HepG2 (cell line): ENCODE measurements at regions not wholly inside any gene's neighbourhood (a gene's known extent, or its start where the extent isn't known, plus 50 kb on each side); places are given as distances from the start of the nearest gene placed in this dataset.

Experiments used
- ATAC-seq: fragments of 200-7000 bp; cut with Tn5 transposase; 3 replicates; pipeline ENCODE4 v1.9.1; 2020; ENCODE audit warnings: mild to moderate bottlenecking, moderate library complexity
- BruUV-seq: library from RNA; stranded (reverse); fragments of 400-500 nt; replicated peaks from 2 replicates; lab custom pipeline; 2021; lab: Mats Ljungman, UMichigan
- CTCF ChIA-PET: fragments of 300-600 bp; formaldehyde crosslinking; extraction: SDS; loops from one replicate; lab custom pipeline; 2021; ENCODE audit warnings: low total read pairs, inconsistent platforms, low intra/inter-chr PET ratio; lab: Yijun Ruan, JAX
- POLR2A ChIA-PET: fragments of 350-600 bp; sonication (Branson Sonifier 250); formaldehyde crosslinking; loops from one replicate; lab custom pipeline; 2020; ENCODE audit warnings: antibody characterized with exemption, inconsistent platforms; lab: Yijun Ruan, JAX
- DNase-seq: peaks from one replicate; pipeline ENCODE4 v3.0.0-alpha.2; 2015; ENCODE audit warnings: low spot score
- FAIRE-seq: peaks from 3 replicates; lab custom pipeline; 2011; peaks lifted over from hg19 to GRCh38; lab: Jason Lieb, UNC
- H2AFZ ChIP-seq: one replicate; pipeline ENCODE4 v1.6.1; 2011; ENCODE audit warnings: low read length, inconsistent platforms
- H3K27ac ChIP-seq: fragments of 300-600 bp; 3 replicates; pipeline ENCODE4 v1.8.0; 2011; ENCODE audit warnings: mixed run types, mild to moderate bottlenecking, mixed read lengths, low read length, inconsistent platforms; ENCODE audit not compliant: insufficient read depth; ENCODE audit errors: extremely low read length
- H3K27me3 ChIP-seq, 2 experiments: fragments of 200-600 bp in 1 of 2; 2 replicates in 1 of 2; 3 replicates in 1 of 2; pipeline versions ENCODE4 v1.6.0 to v1.8.0; 2011; ENCODE audit warnings: low read length in 2 of 2, mild to moderate bottlenecking in 2 of 2, moderate library complexity in 2 of 2, inconsistent platforms in 1 of 2; ENCODE audit not compliant: insufficient read depth in 2 of 2, control insufficient read depth in 1 of 2
- H3K36me3 ChIP-seq, 2 experiments: fragments of 200-600 bp in 1 of 2; replicated peaks in 1 of 2; 2 replicates in 1 of 2; 3 replicates in 1 of 2; pipeline versions ENCODE4 v1.5.1 to v1.8.0; 2011; ENCODE audit warnings: low read length in 2 of 2, inconsistent platforms in 1 of 2; ENCODE audit not compliant: insufficient read depth in 2 of 2, control insufficient read depth in 1 of 2
- H3K4me1 ChIP-seq: 2 replicates; pipeline ENCODE4 v1.5.1; 2012; ENCODE audit warnings: low read length, inconsistent platforms; ENCODE audit not compliant: insufficient read depth
- H3K4me2 ChIP-seq: 2 replicates; pipeline ENCODE4 v1.6.0; 2011; ENCODE audit warnings: low read depth, low read length, inconsistent platforms
- H3K4me3 ChIP-seq, 3 experiments: fragments of 200-600 bp in 1 of 3; sonication (generic), shearing (Covaris generic) in 1 of 3; replicated peaks in 1 of 3; 2 replicates each; pipeline ENCODE4 v1.5.1; 2011 to 2016; ENCODE audit warnings: low read length in 3 of 3, inconsistent platforms in 2 of 3, low read depth in 2 of 3, mild to moderate bottlenecking in 2 of 3, control low read depth in 1 of 3, mixed read lengths in 1 of 3; ENCODE audit not compliant: insufficient read depth in 1 of 3
- H3K79me2 ChIP-seq: one replicate; pipeline ENCODE4 v1.6.1; 2011; ENCODE audit warnings: low read length, inconsistent platforms; ENCODE audit not compliant: insufficient read depth
- H3K9ac ChIP-seq: 2 replicates; pipeline ENCODE4 v1.6.0; 2011; ENCODE audit warnings: mild to moderate bottlenecking, low read depth, low read length, inconsistent platforms; ENCODE audit not compliant: insufficient read depth
- H3K9me3 ChIP-seq: 2 replicates; pipeline ENCODE4 v1.5.1; 2012; ENCODE audit warnings: mild to moderate bottlenecking, low read length
- H4K20me1 ChIP-seq: 2 replicates; pipeline ENCODE4 v1.6.0; 2011; ENCODE audit warnings: inconsistent platforms, mild to moderate bottlenecking, low read length, moderate library complexity; ENCODE audit not compliant: insufficient read depth
- AKNA ChIP-seq: sonication (generic); formaldehyde crosslinking; IDR thresholded peaks from 2 replicates; pipeline ENCODE4 v1.4.0; 2020; ENCODE audit warnings: missing genetic modification reagents, borderline replicate concordance
- FOXA3 ChIP-seq: IDR thresholded peaks from 2 replicates; pipeline ENCODE4 v1.6.1; 2016; ENCODE audit warnings: missing genetic modification reagents, missing compliant biosample characterization
- HDAC2 ChIP-seq: sonication (generic); formaldehyde crosslinking; IDR thresholded peaks from 2 replicates; pipeline ENCODE4 v1.4.0; 2020; ENCODE audit warnings: missing genetic modification reagents
- ONECUT2 ChIP-seq: sonication (generic); formaldehyde crosslinking; IDR thresholded peaks from 2 replicates; pipeline ENCODE4 v1.4.0; 2020; ENCODE audit warnings: missing genetic modification reagents
- SOX13 ChIP-seq, 3 experiments: fragments of 450-650 bp in 1 of 3; sonication (generic) in 1 of 3; formaldehyde crosslinking in 1 of 3; IDR thresholded peaks in 2 of 3; conservative IDR thresholded peaks in 1 of 3; 2 replicates each; pipeline versions ENCODE4 v1.5.0 to v1.6.1; 2016 to 2020; ENCODE audit warnings: antibody characterized with exemption in 1 of 3, mild to moderate bottlenecking in 1 of 3, missing compliant biosample characterization in 1 of 3, missing genetic modification reagents in 1 of 3, moderate library complexity in 1 of 3
- ZFP90 ChIP-seq: sonication (generic); formaldehyde crosslinking; IDR thresholded peaks from 2 replicates; pipeline ENCODE4 v1.8.0; 2022; ENCODE audit warnings: missing genetic modification reagents, mild to moderate bottlenecking, inconsistent platforms, borderline replicate concordance
- ZNF260 ChIP-seq: sonication (generic); formaldehyde crosslinking; IDR thresholded peaks from 2 replicates; pipeline ENCODE4 v1.4.0; 2020; ENCODE audit warnings: missing genetic modification reagents, low read depth, mild to moderate bottlenecking, borderline replicate concordance
- ZNF329 ChIP-seq: sonication (generic); formaldehyde crosslinking; IDR thresholded peaks from 2 replicates; pipeline ENCODE4 v1.9.0; 2021; ENCODE audit warnings: low read depth, mild to moderate bottlenecking, missing genetic modification reagents
- ZNF556 ChIP-seq: sonication (generic); formaldehyde crosslinking; IDR thresholded peaks from 2 replicates; pipeline ENCODE4 v1.4.0; 2020; ENCODE audit warnings: mild to moderate bottlenecking, missing genetic modification reagents, borderline replicate concordance
- ZNF652 ChIP-seq: IDR thresholded peaks from 2 replicates; pipeline ENCODE4 v1.6.1; 2016; ENCODE audit warnings: low read depth, borderline replicate concordance
- ZNF687 ChIP-seq: sonication (generic); formaldehyde crosslinking; IDR thresholded peaks from 2 replicates; pipeline ENCODE4 v1.5.1; 2020; ENCODE audit warnings: mild to moderate bottlenecking, missing genetic modification reagents, moderate library complexity
- WGBS: methylation state at CpG from one replicate; pipeline ENCODE4 v1.1.6; 2017; ENCODE audit warnings: low lambda C conversion rate; 5-methylcytosine and 5-hydroxymethylcytosine counted together
- in situ Hi-C: cut with HindIII; loops from 2 replicates; pipeline ENCODE4 v1.10.0; 2017; ENCODE audit warnings: low pct_unique_long_range_greater_than_20kb; ENCODE audit not compliant: extremely low pct_ligation_motif_present
- intact Hi-C: fragments of 100-400 bp; cut with micrococcal nuclease; formaldehyde crosslinking; loops from one replicate; pipeline ENCODE4 v1.10.0; 2022; ENCODE audit not compliant: unreplicated experiment

DNA sequence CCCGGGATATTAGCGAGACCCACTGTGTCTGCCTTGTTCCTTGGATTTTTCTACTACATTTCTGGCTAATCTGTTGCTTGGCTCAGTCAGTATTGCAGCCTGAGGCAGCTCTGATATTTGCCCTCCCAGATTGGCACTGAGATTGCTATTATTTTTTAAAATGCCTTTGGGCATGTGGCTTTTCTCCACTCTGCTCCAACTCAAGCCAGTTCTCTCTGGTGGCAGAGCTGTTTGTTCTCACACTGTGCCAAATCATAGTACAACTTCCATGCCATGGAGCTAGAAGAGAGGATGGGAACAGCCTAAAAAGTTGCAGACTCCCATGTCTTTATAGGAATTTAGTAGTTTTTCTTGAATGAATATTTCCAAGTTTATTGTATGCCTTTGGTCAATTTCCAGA lies 155.9 kb upstream of the ATP10B start (continued):
- TF ChIP-seq ZNF687 (CRISPR knock-in tag) (no peak), ZFP90 (no peak)

DNA sequence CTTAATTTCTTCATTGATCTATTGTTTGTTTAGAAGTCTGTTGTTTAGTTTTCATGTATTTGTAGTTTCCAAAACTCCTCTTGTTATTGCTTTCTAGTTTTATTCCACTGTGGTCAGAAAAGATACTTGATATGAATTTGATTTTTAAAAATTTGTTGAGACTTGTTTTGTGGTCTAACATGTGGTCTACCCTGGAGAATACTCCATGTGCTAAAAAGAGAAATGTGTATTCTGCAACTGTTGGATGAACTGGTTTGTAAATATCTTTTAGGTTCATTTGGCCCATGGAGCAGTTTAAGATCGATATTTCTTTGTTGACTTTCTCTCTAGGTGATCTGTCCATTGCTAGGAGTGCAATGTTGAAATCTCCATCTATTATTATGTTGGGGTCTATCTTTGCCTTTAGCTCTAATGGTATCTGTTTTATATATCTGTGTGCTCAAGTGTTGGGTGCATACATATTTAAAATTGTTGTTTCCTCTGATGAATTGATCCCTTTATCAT lies 150.6 kb upstream of the ATP10B start:
- Histone ChIP-seq H3K9ac (no peak overlapping the region), H3K9me3 (peaks cover 14% of the 10 kb centered on the region), H3K27me3 (no peaks in the 10 kb centered on the region), H3K79me2 (no peaks in the 10 kb centered on the region), H3K4me3 (no peak overlapping the region), H3K4me1 (no peaks in the 10 kb centered on the region), H3K36me3 (no peaks in the 10 kb centered on the region), H3K4me2 (no peak overlapping the region), H4K20me1 (no peaks in the 10 kb centered on the region), H3K27ac (no peak overlapping the region), H2AFZ (no peak overlapping the region)
- no peak for FAIRE-seq
- no peak for DNase-seq
- in situ Hi-C loops (no loop called here), intact Hi-C loops (no loop called here)
- BruUV-seq, result no TSS peak
- ChIA-PET CTCF (no interaction called here), POLR2A (no interaction called here)
- ATAC-seq, result 0 out of 3 replicates have a peak, but pooled peaks have one; percentile 34
- 0% methylated on average over 1 of the region's 1 CpG for WGBS
- TF ChIP-seq FOXA3 (CRISPR knock-in tag), result peak; percentile 38
- no peak for TF ChIP-seq HDAC2 (CRISPR knock-in tag)
- TF ChIP-seq ZNF556, result no peak
- TF ChIP-seq AKNA (CRISPR knock-in tag), result no peak
- TF ChIP-seq ZNF329 (CRISPR knock-in tag), result no peak
- TF ChIP-seq ZNF652 (CRISPR knock-in tag), result no peak
- TF ChIP-seq SOX13 (IDR thresholded peaks at IDR 0.05), result no peak
- no peak for TF ChIP-seq SOX13 (CRISPR knock-in tag; conservative IDR thresholded peaks at IDR 0.05 in 1 of 2, IDR thresholded peaks at IDR 0.05 in 1 of 2)
- TF ChIP-seq ONECUT2 (CRISPR knock-in tag), result peak; percentile 68; the same call in 1 of the 2 replicates
- TF ChIP-seq ZNF260 (CRISPR knock-in tag), result no peak
